ENCODE measurements at regions not wholly inside any gene's neighbourhood (a gene's known extent, or its start where the extent isn't known, plus 50 kb on each side); places are given as distances from the start of the nearest gene placed in this dataset.
"Not testable (repeated sequence)": the region's sequence is repeated elsewhere in the genome, so short reads cannot be mapped to it uniquely, and the experiment has no call there.

DNA sequence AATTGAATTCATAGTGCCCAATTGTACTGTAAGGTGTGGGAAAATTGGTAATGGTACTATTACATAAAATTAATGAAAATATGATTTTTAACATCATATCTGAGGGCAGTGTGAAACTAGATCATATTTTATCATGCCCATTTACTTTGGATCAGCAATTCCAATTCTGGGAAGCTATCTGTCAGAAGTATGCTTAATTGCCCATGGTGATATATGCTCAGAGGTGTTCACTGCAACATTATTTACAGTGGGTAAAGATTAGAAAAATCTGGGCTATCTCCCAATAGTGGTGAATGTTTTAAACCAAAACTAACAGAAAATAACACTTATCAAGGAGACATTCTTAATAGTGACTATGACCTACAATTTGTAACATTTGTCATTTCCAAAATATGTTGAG lies 1260.0 kb downstream of the BRINP3 start:
- ChIA-PET POLR2A (no interaction called here), CTCF (ENCODE audit: unreplicated experiment) (no interaction called here)
- no peak overlapping the region for H3K4me2 ChIP-seq (ENCODE audit: low read length)
- no peak overlapping the region for H3K27ac ChIP-seq (ENCODE audit: low read depth, low read length, poor library complexity, severe bottlenecking)
- no peak overlapping the region for H2AFZ ChIP-seq (ENCODE audit: low read length)
- DNase-seq (ENCODE audit: low spot score) = no peak
- H3K4me3 ChIP-seq (ENCODE audit: low read depth, low read length, poor library complexity, severe bottlenecking) = no peak overlapping the region
- H3K9me3 ChIP-seq (ENCODE audit: low read length) = no peaks in the 10 kb centered on the region
- H3K36me3 ChIP-seq (ENCODE audit: insufficient read depth, low read length) = no peaks in the 10 kb centered on the region
- no peaks in the 10 kb centered on the region for H4K20me1 ChIP-seq (ENCODE audit: insufficient read depth, low read length)
- intact Hi-C loops (cut with micrococcal nuclease; ENCODE audit: unreplicated experiment) = no loop called here
- TF ChIP-seq, protein P1, sequence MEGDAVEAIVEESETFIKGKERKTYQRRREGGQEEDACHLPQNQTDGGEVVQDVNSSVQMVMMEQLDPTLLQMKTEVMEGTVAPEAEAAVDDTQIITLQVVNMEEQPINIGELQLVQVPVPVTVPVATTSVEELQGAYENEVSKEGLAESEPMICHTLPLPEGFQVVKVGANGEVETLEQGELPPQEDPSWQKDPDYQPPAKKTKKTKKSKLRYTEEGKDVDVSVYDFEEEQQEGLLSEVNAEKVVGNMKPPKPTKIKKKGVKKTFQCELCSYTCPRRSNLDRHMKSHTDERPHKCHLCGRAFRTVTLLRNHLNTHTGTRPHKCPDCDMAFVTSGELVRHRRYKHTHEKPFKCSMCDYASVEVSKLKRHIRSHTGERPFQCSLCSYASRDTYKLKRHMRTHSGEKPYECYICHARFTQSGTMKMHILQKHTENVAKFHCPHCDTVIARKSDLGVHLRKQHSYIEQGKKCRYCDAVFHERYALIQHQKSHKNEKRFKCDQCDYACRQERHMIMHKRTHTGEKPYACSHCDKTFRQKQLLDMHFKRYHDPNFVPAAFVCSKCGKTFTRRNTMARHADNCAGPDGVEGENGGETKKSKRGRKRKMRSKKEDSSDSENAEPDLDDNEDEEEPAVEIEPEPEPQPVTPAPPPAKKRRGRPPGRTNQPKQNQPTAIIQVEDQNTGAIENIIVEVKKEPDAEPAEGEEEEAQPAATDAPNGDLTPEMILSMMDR (conservative IDR thresholded peaks at IDR 0.05; ENCODE audit: low read length) = no peak
- no peak for TF ChIP-seq EZH2phosphoT487 (IDR thresholded peaks at IDR 0.05; ENCODE audit: borderline replicate concordance, low read depth, low read length)
- BruUV-seq (replicated peaks) = no TSS peak
- H3K9me2 ChIP-seq (ENCODE audit: insufficient read depth, low read length) = no peaks in the 10 kb centered on the region
- H3K4me1 ChIP-seq (ENCODE audit: insufficient read depth, low read length, poor library complexity, severe bottlenecking) = no peaks in the 10 kb centered on the region
- H3K79me2 ChIP-seq (ENCODE audit: insufficient read depth, low read depth, low read length) = no peaks in the 10 kb centered on the region

DNA sequence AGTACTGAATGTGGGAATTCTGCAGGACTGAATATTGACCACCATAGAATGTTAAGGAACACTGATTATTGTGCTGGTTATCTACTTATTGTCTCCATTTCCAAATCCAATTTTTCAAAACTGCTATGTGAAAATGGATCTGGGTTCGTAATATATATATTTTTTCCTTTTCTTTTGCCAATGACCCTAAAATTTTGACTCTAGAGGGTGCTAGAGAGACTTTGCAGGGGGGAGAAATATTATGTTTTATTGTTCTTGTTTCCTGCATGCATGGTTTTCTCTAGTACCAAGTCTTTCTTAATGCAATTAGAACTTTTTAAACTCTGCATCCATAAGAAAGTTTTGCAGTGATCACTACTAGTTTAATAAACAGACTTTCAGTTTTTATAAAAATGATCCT lies 1256.9 kb downstream of the BRINP3 start:
- Histone ChIP-seq H3K36me3 (ENCODE audit: insufficient read depth, low read length) (no peaks in the 10 kb centered on the region), H3K4me2 (ENCODE audit: low read length) (no peak overlapping the region), H3K4me3 (ENCODE audit: low read depth, low read length, poor library complexity, severe bottlenecking) (no peak overlapping the region), H3K9me3 (ENCODE audit: low read length) (no peaks in the 10 kb centered on the region), H3K4me1 (ENCODE audit: insufficient read depth, low read length, poor library complexity, severe bottlenecking) (no peaks in the 10 kb centered on the region), H3K9me2 (ENCODE audit: insufficient read depth, low read length) (no peaks in the 10 kb centered on the region), H2AFZ (ENCODE audit: low read length) (no peak overlapping the region), H4K20me1 (ENCODE audit: insufficient read depth, low read length) (no peaks in the 10 kb centered on the region), H3K79me2 (ENCODE audit: insufficient read depth, low read depth, low read length) (no peaks in the 10 kb centered on the region), H3K27ac (ENCODE audit: low read depth, low read length, poor library complexity, severe bottlenecking) (no peak overlapping the region)
- ChIA-PET POLR2A (no interaction called here), CTCF (ENCODE audit: unreplicated experiment) (no interaction called here)
- intact Hi-C loops (cut with micrococcal nuclease; ENCODE audit: unreplicated experiment) = no loop called here
- TF ChIP-seq EZH2phosphoT487 (IDR thresholded peaks at IDR 0.05; ENCODE audit: borderline replicate concordance, low read depth, low read length) = no peak
- TF ChIP-seq, protein P1 (conservative IDR thresholded peaks at IDR 0.05; ENCODE audit: low read length) = peak; percentile 65
- BruUV-seq (replicated peaks) = no TSS peak
- DNase-seq (ENCODE audit: low spot score) = no peak

DNA sequence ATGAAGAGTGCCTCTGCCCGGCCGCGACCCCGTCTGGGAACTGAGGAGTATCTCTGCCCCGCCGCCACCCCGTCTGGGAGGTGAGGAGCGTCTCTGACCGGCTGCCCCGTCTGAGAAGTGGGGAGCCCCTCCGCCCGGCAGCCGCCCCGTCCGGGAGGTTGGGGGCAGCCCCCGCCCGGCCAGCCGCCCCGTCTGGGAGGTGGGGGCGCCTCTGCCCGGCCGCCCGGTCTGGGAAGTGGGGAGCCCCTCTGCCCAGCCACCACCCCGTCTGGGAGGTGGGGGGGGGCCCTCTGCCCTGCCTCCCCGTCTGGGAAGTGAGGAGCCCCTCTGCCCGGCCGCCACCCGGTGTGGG lies 1251.9 kb downstream of the BRINP3 start:
- DNase-seq (ENCODE audit: low spot score); H3K79me2 ChIP-seq (ENCODE audit: insufficient read depth, low read depth, low read length); CTCF ChIA-PET (ENCODE audit: unreplicated experiment); H3K9me2 ChIP-seq (ENCODE audit: insufficient read depth, low read length); H3K4me1 ChIP-seq (ENCODE audit: insufficient read depth, low read length, poor library complexity, severe bottlenecking); H2AFZ ChIP-seq (ENCODE audit: low read length); POLR2A ChIA-PET; H3K36me3 ChIP-seq (ENCODE audit: insufficient read depth, low read length); H3K27ac ChIP-seq (ENCODE audit: low read depth, low read length, poor library complexity, severe bottlenecking); H4K20me1 ChIP-seq (ENCODE audit: insufficient read depth, low read length); intact Hi-C loops (cut with micrococcal nuclease; ENCODE audit: unreplicated experiment); H3K9me3 ChIP-seq (ENCODE audit: low read length); H3K4me3 ChIP-seq (ENCODE audit: low read depth, low read length, poor library complexity, severe bottlenecking); BruUV-seq (replicated peaks); H3K4me2 ChIP-seq (ENCODE audit: low read length): not testable (repeated sequence)

All from OCI-LY7 (cell line).